ENCODE measurements at regions not wholly inside any gene's neighbourhood (a gene's known extent, or its start where the extent isn't known, plus 50 kb on each side); places are given as distances from the start of the nearest gene placed in this dataset.

- CTCF ChIA-PET, result no interaction called here
- no peak for ATAC-seq (ENCODE audit: poor library complexity)
Observed at GRCh38 chr12:105793421-105793820, 345.3 kb downstream of the NUAK1 start.

GRCh38 chr12:105798256-105798845, 340.4 kb downstream of the NUAK1 start:
- no peak for DNase-seq
- ATAC-seq (ENCODE audit: poor library complexity), result no peak
- H3K9me3 ChIP-seq (ENCODE audit: control insufficient read depth in 1 of 2, insufficient read depth in 1 of 2, low read length in 2 of 2), result no peaks in the 10 kb centered on the region
- no peaks in the 10 kb centered on the region for H3K4me1 ChIP-seq (ENCODE audit: insufficient read depth, low read length)
- no peaks in the 10 kb centered on the region for H3K9me3 Mint-ChIP-seq
- no peak for TF ChIP-seq CTCF (IDR thresholded peaks at IDR 0.05)
- H3K27ac Mint-ChIP-seq, result no peak overlapping the region
- no peaks in the 10 kb centered on the region for H3K36me3 Mint-ChIP-seq (ENCODE audit: low read depth)
- H3K4me1 Mint-ChIP-seq (ENCODE audit: low read depth), result no peaks in the 10 kb centered on the region
- no peaks in the 10 kb centered on the region for H3K27me3 ChIP-seq (ENCODE audit: control insufficient read depth in 1 of 2, insufficient read depth in 2 of 2, low read length in 2 of 2)
- intact Hi-C loops (cut with DNase I, micrococcal nuclease), result no loop called here
- ChIA-PET CTCF (no interaction called here), POLR2A (interaction anchor here (0.6 kb wide), 1 partner anchor 12 kb away, joined by 3 read pairs; no protein-coding TSS in a partner anchor)
- no peaks in the 10 kb centered on the region for H3K36me3 ChIP-seq (ENCODE audit: insufficient read depth, low read length)
- no peaks in the 10 kb centered on the region for H3K27me3 Mint-ChIP-seq
- no peak overlapping the region for H3K4me3 Mint-ChIP-seq
- no peak overlapping the region for H3K27ac ChIP-seq (ENCODE audit: low read depth in 1 of 2, low read length in 2 of 2)
- no peak overlapping the region for H3K4me3 ChIP-seq (ENCODE audit: low read length)

More at GRCh38 chr12:105793421-105793820, 345.3 kb downstream of the NUAK1 start:
- H3K4me3 Mint-ChIP-seq, result no peak overlapping the region
- H3K27me3 ChIP-seq (ENCODE audit: control insufficient read depth in 1 of 2, insufficient read depth in 2 of 2, low read length in 2 of 2), result no peaks in the 10 kb centered on the region
- TF ChIP-seq CTCF (IDR thresholded peaks at IDR 0.05), result no peak
- no peak overlapping the region for H3K27ac Mint-ChIP-seq
- no peaks in the 10 kb centered on the region for H3K4me1 Mint-ChIP-seq (ENCODE audit: low read depth)
- H3K36me3 ChIP-seq (ENCODE audit: insufficient read depth, low read length), result no peaks in the 10 kb centered on the region
- H3K9me3 Mint-ChIP-seq, result peaks cover 3% of the 10 kb centered on the region
- POLR2A ChIA-PET, result no interaction called here
- H3K4me1 ChIP-seq (ENCODE audit: insufficient read depth, low read length), result no peaks in the 10 kb centered on the region
- DNase-seq, result no peak
- no peak overlapping the region for H3K27ac ChIP-seq (ENCODE audit: low read depth in 1 of 2, low read length in 2 of 2)
- intact Hi-C loops (cut with DNase I, micrococcal nuclease), result no loop called here
- H3K36me3 Mint-ChIP-seq (ENCODE audit: low read depth), result no peaks in the 10 kb centered on the region
- no peaks in the 10 kb centered on the region for H3K9me3 ChIP-seq (ENCODE audit: control insufficient read depth in 1 of 2, insufficient read depth in 1 of 2, low read length in 2 of 2)
- H3K4me3 ChIP-seq (ENCODE audit: low read length), result no peak overlapping the region
- peaks cover under 1% of the 10 kb centered on the region for H3K27me3 Mint-ChIP-seq

- Mint-ChIP-seq H3K4me3 (no peak overlapping the region), H3K9me3 (no peaks in the 10 kb centered on the region)
Observed at GRCh38 chr12:105799103-105799502, 339.7 kb downstream of the NUAK1 start.

More at GRCh38 chr12:105799103-105799502, 339.7 kb downstream of the NUAK1 start:
- H3K27ac ChIP-seq (ENCODE audit: low read depth in 1 of 2, low read length in 2 of 2), result no peak overlapping the region
- ATAC-seq (ENCODE audit: poor library complexity) (no peak), DNase-seq (no peak)
- ChIA-PET CTCF (no interaction called here), POLR2A (no interaction called here)
- Mint-ChIP-seq H3K27ac (no peak overlapping the region), H3K4me1 (ENCODE audit: low read depth) (no peaks in the 10 kb centered on the region), H3K36me3 (ENCODE audit: low read depth) (no peaks in the 10 kb centered on the region), H3K27me3 (no peaks in the 10 kb centered on the region)
- no peak for TF ChIP-seq CTCF (IDR thresholded peaks at IDR 0.05)
- no peaks in the 10 kb centered on the region for H3K27me3 ChIP-seq (ENCODE audit: control insufficient read depth in 1 of 2, insufficient read depth in 2 of 2, low read length in 2 of 2)
- H3K9me3 ChIP-seq (ENCODE audit: control insufficient read depth in 1 of 2, insufficient read depth in 1 of 2, low read length in 2 of 2), result no peaks in the 10 kb centered on the region
- intact Hi-C loops (cut with DNase I, micrococcal nuclease), result no loop called here
- no peak overlapping the region for H3K4me3 ChIP-seq (ENCODE audit: low read length)
- no peaks in the 10 kb centered on the region for H3K36me3 ChIP-seq (ENCODE audit: insufficient read depth, low read length)
- H3K4me1 ChIP-seq (ENCODE audit: insufficient read depth, low read length), result no peaks in the 10 kb centered on the region

Measured in CD4-positive, alpha-beta T cell (primary cell).